Heart left ventricle (tissue), 16 donors: ENCODE measurements at regions not wholly inside any gene's neighbourhood (a gene's known extent, or its start where the extent isn't known, plus 50 kb on each side); places are given as distances from the start of the nearest gene placed in this dataset.

Source experiments
- ATAC-seq, 4 donors: fragments of 200-7000 bp; cut with Tn5 transposase; one replicate each; pipeline ENCODE4 v1.9.1; 2020 to 2022; ENCODE audit warnings: moderate library complexity in 4 of 4, mild to moderate bottlenecking in 3 of 4, moderate number of reproducible peaks in 1 of 4
- DNase-seq, 5 donors: peaks; one replicate each; pipeline ENCODE4 v3.0.0-alpha.2; 2020
- H3K27ac ChIP-seq, 12 donors: fragments of 200-600 bp; sonication (generic) in 4 of 12; one replicate each; pipeline versions ENCODE4 v1.5.0 to v1.8.0; 2016 to 2022; ENCODE audit warnings: mild to moderate bottlenecking in 2 of 12
- H3K27me3 ChIP-seq, 9 donors: fragments of 200-600 bp; sonication (generic) in 2 of 9; one replicate each; pipeline versions ENCODE4 v1.5.1 to v1.8.0; 2016 to 2022; ENCODE audit warnings: mild to moderate bottlenecking in 3 of 9
- H3K36me3 ChIP-seq, 9 donors: fragments of 200-600 bp; sonication (generic) in 2 of 9; one replicate each; pipeline versions ENCODE4 v1.5.0 to v1.8.0; 2018 to 2022; ENCODE audit warnings: mild to moderate bottlenecking in 2 of 9
- H3K4me1 ChIP-seq, 12 donors: fragments of 200-600 bp; sonication (generic) in 4 of 12; one replicate each; pipeline versions ENCODE4 v1.5.0 to v1.8.0; 2016 to 2022; ENCODE audit warnings: mild to moderate bottlenecking in 3 of 12
- H3K4me3 ChIP-seq, 12 donors: fragments of 200-600 bp; sonication (generic) in 4 of 12; one replicate each; pipeline versions ENCODE4 v1.5.0 to v1.8.0; 2017 to 2022; ENCODE audit warnings: mild to moderate bottlenecking in 9 of 12, moderate library complexity in 4 of 12
- H3K9me3 ChIP-seq, 12 donors: fragments of 200-600 bp; sonication (generic) in 4 of 12; one replicate each; pipeline versions ENCODE4 v1.5.0 to v1.8.0; 2016 to 2022; ENCODE audit warnings: mild to moderate bottlenecking in 1 of 12
- CTCF ChIP-seq, 12 donors: fragments of 200-600 bp; sonication (generic) in 4 of 12; IDR thresholded peaks; one replicate each; pipeline versions ENCODE4 v1.5.0 to v1.8.0; 2018 to 2022; ENCODE audit warnings: antibody characterized with exemption in 12 of 12, mild to moderate bottlenecking in 5 of 12
- POLR2A ChIP-seq, 2 donors: fragments of 450-650 bp; IDR thresholded peaks; one replicate each; pipeline ENCODE4 v1.6.1; 2017; ENCODE audit warnings: antibody characterized with exemption in 2 of 2, mild to moderate bottlenecking in 2 of 2, moderate library complexity in 2 of 2
- WGBS, 4 donors: extraction: QIAGEN DNeasy Blood & Tissue Kit in 2 of 4; methylation state at CpG; one replicate each; pipeline versions ENCODE4 v1.1.5 to v1.1.7; 2013 to 2018; 5-methylcytosine and 5-hydroxymethylcytosine counted together
- intact Hi-C, 10 donors: fragments of 100-400 bp; cut with DNase I; formaldehyde crosslinking; loops; one replicate each; pipeline versions ENCODE4 v1.11.1 to v1.14.2; 2022
- donor health status: ischemic (EF 13 %, LVEDD 7.1; RV severe dilation, severe dysfunction).
- donor health status: healthy with polysubstance abuse.
- donor health status: DM: no; HTN: yes; CAD: no.
- donor health status: DM: no; HTN: no; CAD: no.
- donor health status: ischemic (EF 25% LVEDD 6.9; RV normal size, moderate dysfunction).
- donor health status: ischemic (EF 25% LVEDD 5.7; RV mildly dilated, moderate dysfunction).
- donor health status: healthy.
- donor health status: DM: yes; HTN: yes; CAD: no.
- donor health status: ischemic (EF 35%, LVEDD 5.7; RV mildly dilated, moderate dysfunction).
- donor health status: nonischemic (EF 11% LVEDD 7.7; RV severe dilation, severe dysfunction).
- donor health status: DM: yes; HTN: yes; CAD: no.
- donor health status: PGD.
- donor health status: ischemic (EF 29% LVEDD 5.4; RV normal size, mild dysfunction).
- donor health status: nonischemic (EF 23%, LVEDD 6.1; RV moderate dilation, normal function).

GRCh38 chr3:139281522-139282196, 62.2 kb upstream of the MRPS22 start:
- Histone ChIP-seq H3K4me3 (no peak overlapping the region), H3K36me3 (no peaks in the 10 kb centered on the region), H3K27me3 (no peaks in the 10 kb centered on the region), H3K27ac (no peak overlapping the region), H3K9me3 (peaks cover 0 to 10% (median 0%) of the 10 kb centered on the region in 12 donors), H3K4me1 (peaks cover 0 to 14% (median 1%) of the 10 kb centered on the region in 12 donors)
- WGBS, 4 donors, result 68 to 80% (median 77%) methylated on average over 12 to 16 of the region's 16 CpGs
- no peak for DNase-seq
- no peak for TF ChIP-seq POLR2A (IDR thresholded peaks at IDR 0.05)
- TF ChIP-seq CTCF (IDR thresholded peaks at IDR 0.05), result no peak
- intact Hi-C loops, result no loop called here
- ATAC-seq, result no peak

- Histone ChIP-seq H3K4me1 (peaks cover 0 to 28% (median 8%) of the 10 kb centered on the region in 12 donors), H3K4me3 (no peak overlapping the region), H3K9me3 (no peaks in the 10 kb centered on the region), H3K27me3 (no peaks in the 10 kb centered on the region), H3K36me3 (no peaks in the 10 kb centered on the region), H3K27ac (no peak overlapping the region)
- ATAC-seq (no peak), DNase-seq (no peak)
- WGBS, 4 donors, result 75 to 88% (median 85%) methylated on average over 4 of the region's 4 CpGs
- intact Hi-C loops, result no loop called here
- TF ChIP-seq CTCF (IDR thresholded peaks at IDR 0.05), result no peak
- TF ChIP-seq POLR2A (IDR thresholded peaks at IDR 0.05), result no peak
These were observed 60.5 kb upstream of the MRPS22 start for GRCh38 chr3:139283301-139283700.

- Histone ChIP-seq H3K9me3 (no peaks in the 10 kb centered on the region), H3K36me3 (no peaks in the 10 kb centered on the region), H3K4me1 (peaks cover 0 to 30% (median 8%) of the 10 kb centered on the region in 12 donors), H3K27ac (no peak overlapping the region), H3K27me3 (no peaks in the 10 kb centered on the region), H3K4me3 (no peak overlapping the region)
- ATAC-seq (no peak), DNase-seq (no peak)
- intact Hi-C loops, result no loop called here
- TF ChIP-seq POLR2A (IDR thresholded peaks at IDR 0.05) (no peak), CTCF (IDR thresholded peaks at IDR 0.05) (no peak)
- 69 to 80% (median 77%) methylated on average over 3 to 4 of the region's 4 CpGs for WGBS, 4 donors
These were observed 59.6 kb upstream of the MRPS22 start for GRCh38 chr3:139284221-139284620.

GRCh38 chr3:139285691-139286090, 58.1 kb upstream of the MRPS22 start:
- 52 to 78% (median 59%) methylated on average over 2 of the region's 2 CpGs for WGBS, 4 donors
- DNase-seq (no peak), ATAC-seq (no peak)
- no peak overlapping the region for H3K27ac ChIP-seq
- no peaks in the 10 kb centered on the region for H3K9me3 ChIP-seq
- no peak for TF ChIP-seq POLR2A (IDR thresholded peaks at IDR 0.05)
- H3K27me3 ChIP-seq, result no peaks in the 10 kb centered on the region
- no peaks in the 10 kb centered on the region for H3K36me3 ChIP-seq
- H3K4me3 ChIP-seq, result no peak overlapping the region
- peaks cover 0 to 30% (median 8%) of the 10 kb centered on the region in 12 donors for H3K4me1 ChIP-seq
- intact Hi-C loops, result no loop called here

GRCh38 chr3:139286241-139286640, 57.6 kb upstream of the MRPS22 start:
- peaks cover 0 to 30% (median 8%) of the 10 kb centered on the region in 12 donors for H3K4me1 ChIP-seq
- WGBS, 4 donors, result 72 to 78% (median 75%) methylated on average over 5 of the region's 5 CpGs
- DNase-seq (no peak), ATAC-seq (no peak)
- intact Hi-C loops, result no loop called here
- no peaks in the 10 kb centered on the region for H3K36me3 ChIP-seq
- no peak overlapping the region for H3K4me3 ChIP-seq
- no peaks in the 10 kb centered on the region for H3K9me3 ChIP-seq
- no peak overlapping the region for H3K27ac ChIP-seq
- TF ChIP-seq CTCF (IDR thresholded peaks at IDR 0.05) (no peak), POLR2A (IDR thresholded peaks at IDR 0.05) (no peak)
- no peaks in the 10 kb centered on the region for H3K27me3 ChIP-seq
